ENCODE measurements at regions not wholly inside any gene's neighbourhood (a gene's known extent, or its start where the extent isn't known, plus 50 kb on each side); places are given as distances from the start of the nearest gene placed in this dataset.
"Not testable (repeated sequence)": the region's sequence is repeated elsewhere in the genome, so short reads cannot be mapped to it uniquely, and the experiment has no call there.

GRCh38 chr9:129544761-129545160 lies 76.1 kb downstream of the C9orf50 start:
- TF ChIP-seq, protein P1, sequence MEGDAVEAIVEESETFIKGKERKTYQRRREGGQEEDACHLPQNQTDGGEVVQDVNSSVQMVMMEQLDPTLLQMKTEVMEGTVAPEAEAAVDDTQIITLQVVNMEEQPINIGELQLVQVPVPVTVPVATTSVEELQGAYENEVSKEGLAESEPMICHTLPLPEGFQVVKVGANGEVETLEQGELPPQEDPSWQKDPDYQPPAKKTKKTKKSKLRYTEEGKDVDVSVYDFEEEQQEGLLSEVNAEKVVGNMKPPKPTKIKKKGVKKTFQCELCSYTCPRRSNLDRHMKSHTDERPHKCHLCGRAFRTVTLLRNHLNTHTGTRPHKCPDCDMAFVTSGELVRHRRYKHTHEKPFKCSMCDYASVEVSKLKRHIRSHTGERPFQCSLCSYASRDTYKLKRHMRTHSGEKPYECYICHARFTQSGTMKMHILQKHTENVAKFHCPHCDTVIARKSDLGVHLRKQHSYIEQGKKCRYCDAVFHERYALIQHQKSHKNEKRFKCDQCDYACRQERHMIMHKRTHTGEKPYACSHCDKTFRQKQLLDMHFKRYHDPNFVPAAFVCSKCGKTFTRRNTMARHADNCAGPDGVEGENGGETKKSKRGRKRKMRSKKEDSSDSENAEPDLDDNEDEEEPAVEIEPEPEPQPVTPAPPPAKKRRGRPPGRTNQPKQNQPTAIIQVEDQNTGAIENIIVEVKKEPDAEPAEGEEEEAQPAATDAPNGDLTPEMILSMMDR (IDR thresholded peaks at IDR 0.05; ENCODE audit: borderline replicate concordance, insufficient read depth, low read depth, low read length), result no peak
- H3K4me3 ChIP-seq (ENCODE audit: low read depth, low read length), result no peak overlapping the region

DNA sequence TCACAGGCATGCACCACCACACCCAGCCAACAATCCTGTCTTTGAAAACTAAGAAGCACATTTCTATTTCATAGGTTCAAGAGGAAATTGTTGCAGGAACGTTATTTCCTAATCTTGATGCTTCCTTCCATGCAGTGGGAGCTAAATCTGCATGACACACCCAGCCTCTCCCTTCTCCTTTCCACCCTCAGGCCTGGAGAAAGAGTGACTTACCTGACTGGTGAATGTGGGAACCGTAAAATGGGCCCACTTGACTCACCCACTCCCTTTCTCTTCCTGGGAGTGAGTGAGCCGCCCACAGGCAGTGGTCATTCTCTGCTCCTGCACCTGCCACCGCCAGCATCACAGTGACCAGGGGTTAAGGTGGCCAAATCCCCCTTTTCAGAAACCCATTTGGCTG lies 78.2 kb downstream of the C9orf50 start:
- TF ChIP-seq, protein P1 (IDR thresholded peaks at IDR 0.05; ENCODE audit: borderline replicate concordance, insufficient read depth, low read depth, low read length), result no peak
- H3K4me3 ChIP-seq (ENCODE audit: low read depth, low read length), result no peak overlapping the region

DNA sequence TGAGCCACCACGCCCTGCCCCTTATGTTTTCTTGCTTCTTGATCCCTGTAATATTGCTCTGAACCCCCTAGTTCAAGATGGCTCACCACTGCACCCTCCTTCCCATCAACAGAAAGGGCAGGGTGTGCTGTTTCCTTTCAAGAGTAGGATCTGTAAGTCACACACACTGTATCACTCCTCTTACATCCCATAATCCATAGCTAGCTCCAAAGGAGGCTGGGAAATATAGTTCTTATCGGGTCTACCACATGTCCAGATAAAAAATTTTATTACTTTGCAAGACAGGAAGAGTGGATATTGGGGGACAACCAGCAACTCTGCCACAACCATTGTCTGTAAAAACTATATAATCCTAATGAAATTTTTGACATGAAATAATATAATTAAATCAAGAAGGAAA lies 79.6 kb downstream of the C9orf50 start:
- no peak overlapping the region for H3K4me3 ChIP-seq (ENCODE audit: low read depth, low read length)
- TF ChIP-seq, protein P1 (IDR thresholded peaks at IDR 0.05; ENCODE audit: borderline replicate concordance, insufficient read depth, low read depth, low read length), result no peak

DNA sequence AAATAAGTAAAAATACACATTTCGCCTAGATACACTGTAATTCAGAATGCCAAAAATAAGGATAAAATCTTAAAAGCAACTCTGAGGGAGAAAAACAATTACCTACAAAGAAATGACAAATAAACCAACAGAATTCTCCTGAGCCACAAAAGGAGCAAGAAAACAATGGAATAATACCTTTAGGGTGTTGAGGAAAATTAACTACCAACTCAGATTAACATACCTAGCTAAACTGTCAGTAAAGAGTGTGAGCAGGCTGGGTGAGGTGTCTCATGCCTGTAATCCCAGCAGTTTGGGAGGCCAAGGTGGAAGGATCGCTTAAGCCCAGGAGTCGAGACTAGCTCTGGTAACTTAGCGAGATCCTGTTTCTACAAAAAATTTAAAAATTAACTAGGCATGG lies 81.5 kb downstream of the C9orf50 start:
- H3K4me3 ChIP-seq (ENCODE audit: low read depth, low read length), result no peak overlapping the region
- TF ChIP-seq, protein P1 (IDR thresholded peaks at IDR 0.05; ENCODE audit: borderline replicate concordance, insufficient read depth, low read depth, low read length), result no peak

DNA sequence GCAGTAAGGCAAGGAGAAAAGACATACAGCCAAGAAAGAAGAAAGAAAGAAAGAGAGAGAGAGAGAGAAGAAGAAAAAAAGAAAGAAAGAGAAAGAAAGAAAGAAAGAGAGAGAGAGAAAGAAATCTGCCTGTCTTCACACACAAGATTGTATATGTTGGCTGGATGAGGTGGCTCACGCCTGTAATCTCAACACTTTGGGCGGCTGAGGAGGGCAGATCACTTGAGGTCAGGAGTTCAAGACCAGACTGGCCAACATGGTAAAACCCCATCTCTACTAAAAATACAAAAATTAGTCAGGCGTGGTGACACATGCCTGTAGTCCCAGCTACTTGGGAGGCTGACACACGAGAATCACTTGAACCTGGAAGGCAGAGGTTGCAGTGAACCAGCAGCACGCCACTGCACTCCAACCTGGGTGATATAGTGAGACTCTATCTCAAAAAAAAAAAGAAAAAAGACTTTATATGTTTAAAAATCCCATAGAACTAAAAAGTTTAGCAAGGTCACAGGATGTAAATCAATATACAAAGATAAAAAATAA lies 89.0 kb downstream of the C9orf50 start:
- not testable (repeated sequence) for H3K4me3 ChIP-seq (ENCODE audit: low read depth, low read length)

GRCh38 chr9:129527955-129528354 lies 92.9 kb downstream of the C9orf50 start:
- not testable (repeated sequence) for H3K4me3 ChIP-seq (ENCODE audit: low read depth, low read length)

DNA sequence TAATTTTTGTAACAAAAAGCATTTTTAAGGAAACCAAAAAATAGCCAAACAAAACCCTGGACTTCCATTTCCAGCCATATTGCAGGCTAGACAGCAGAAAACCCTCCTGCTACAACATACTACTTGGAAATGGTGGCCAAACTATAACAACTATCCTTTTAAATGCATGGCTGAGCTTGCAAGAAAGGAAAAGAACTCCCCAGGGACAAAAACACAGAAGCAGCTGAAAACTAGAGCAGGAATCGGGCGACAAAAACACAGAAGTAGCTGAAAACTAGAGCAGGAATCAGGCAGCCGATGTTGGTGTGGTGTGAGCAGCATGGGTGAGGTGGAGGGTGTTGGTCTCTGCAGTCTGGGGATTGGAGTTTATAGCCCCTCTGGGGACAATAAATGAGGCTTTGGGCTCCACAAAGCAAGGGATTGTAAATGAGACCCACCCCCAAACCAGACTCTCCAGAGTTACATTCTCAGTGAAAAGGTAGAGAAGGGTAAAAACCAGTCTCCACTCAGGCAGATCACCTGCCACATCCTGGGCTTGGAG lies 95.2 kb downstream of the C9orf50 start:
- TF ChIP-seq, protein P1 (IDR thresholded peaks at IDR 0.05; ENCODE audit: borderline replicate concordance, insufficient read depth, low read depth, low read length), result no peak
- H3K4me3 ChIP-seq (ENCODE audit: low read depth, low read length), result no peak overlapping the region

GRCh38 chr9:129524582-129525270 lies 96.2 kb downstream of the C9orf50 start:
- TF ChIP-seq, protein P1 (IDR thresholded peaks at IDR 0.05; ENCODE audit: borderline replicate concordance, insufficient read depth, low read depth, low read length), result no peak
- no peak overlapping the region for H3K4me3 ChIP-seq (ENCODE audit: low read depth, low read length)
